ENCODE measurements at regions not wholly inside any gene's neighbourhood (a gene's known extent, or its start where the extent isn't known, plus 50 kb on each side); places are given as distances from the start of the nearest gene placed in this dataset.

GRCh38 chr15:93501946-93502345 lies 412.9 kb upstream of the RGMA start:
- H3K27me3 ChIP-seq (ENCODE audit: insufficient read depth, poor library complexity, severe bottlenecking): no peaks in the 10 kb centered on the region
- DNase-seq (ENCODE audit: low read depth in 1 of 2, low spot score in 1 of 2): no peak

GRCh38 chr15:93500155-93500554 lies 411.1 kb upstream of the RGMA start:
- no peak for DNase-seq (ENCODE audit: low read depth in 1 of 2, low spot score in 1 of 2)
- H3K27me3 ChIP-seq (ENCODE audit: insufficient read depth, poor library complexity, severe bottlenecking): no peaks in the 10 kb centered on the region
- H3K4me3 ChIP-seq (replicated peaks; ENCODE audit: insufficient read depth, low read length): no peak overlapping the region
- H3K27ac ChIP-seq (replicated peaks): no peak overlapping the region
- TF ChIP-seq SPI1 (IDR thresholded peaks at IDR 0.05; ENCODE audit: borderline replicate concordance, low read depth) (no peak), REST (IDR thresholded peaks at IDR 0.05; ENCODE audit: insufficient replicate concordance, low read depth) (no peak), CTCF (IDR thresholded peaks at IDR 0.05; ENCODE audit: insufficient read depth, low read length) (no peak), GABPA (IDR thresholded peaks at IDR 0.05; ENCODE audit: low read depth) (no peak), POLR2AphosphoS5 (IDR thresholded peaks at IDR 0.05; ENCODE audit: low read depth) (no peak)

More at GRCh38 chr15:93501946-93502345, 412.9 kb upstream of the RGMA start:
- H3K4me3 ChIP-seq (replicated peaks; ENCODE audit: insufficient read depth, low read length): no peak overlapping the region
- TF ChIP-seq CTCF (IDR thresholded peaks at IDR 0.05; ENCODE audit: insufficient read depth, low read length) (no peak), REST (IDR thresholded peaks at IDR 0.05; ENCODE audit: insufficient replicate concordance, low read depth) (no peak), SPI1 (IDR thresholded peaks at IDR 0.05; ENCODE audit: borderline replicate concordance, low read depth) (no peak), GABPA (IDR thresholded peaks at IDR 0.05; ENCODE audit: low read depth) (no peak), POLR2AphosphoS5 (IDR thresholded peaks at IDR 0.05; ENCODE audit: low read depth) (no peak)
- no peak overlapping the region for H3K27ac ChIP-seq (replicated peaks)

- TF ChIP-seq CTCF (IDR thresholded peaks at IDR 0.05; ENCODE audit: insufficient read depth, low read length): no peak
- no peak for TF ChIP-seq SPI1 (IDR thresholded peaks at IDR 0.05; ENCODE audit: borderline replicate concordance, low read depth)
- TF ChIP-seq GABPA (IDR thresholded peaks at IDR 0.05; ENCODE audit: low read depth): no peak
- TF ChIP-seq POLR2AphosphoS5 (IDR thresholded peaks at IDR 0.05; ENCODE audit: low read depth): no peak
- TF ChIP-seq REST (IDR thresholded peaks at IDR 0.05; ENCODE audit: insufficient replicate concordance, low read depth): no peak
- Histone ChIP-seq H3K4me3 (replicated peaks; ENCODE audit: insufficient read depth, low read length) (no peak overlapping the region), H3K27ac (replicated peaks) (no peak overlapping the region), H3K27me3 (ENCODE audit: insufficient read depth, poor library complexity, severe bottlenecking) (no peaks in the 10 kb centered on the region)
- DNase-seq (ENCODE audit: low read depth in 1 of 2, low spot score in 1 of 2): no peak
These were observed 408.3 kb upstream of the RGMA start for GRCh38 chr15:93497291-93497690.

Data from HL-60 (cell line).